ENCODE measurements at regions not wholly inside any gene's neighbourhood (a gene's known extent, or its start where the extent isn't known, plus 50 kb on each side); places are given as distances from the start of the nearest gene placed in this dataset.

DNA sequence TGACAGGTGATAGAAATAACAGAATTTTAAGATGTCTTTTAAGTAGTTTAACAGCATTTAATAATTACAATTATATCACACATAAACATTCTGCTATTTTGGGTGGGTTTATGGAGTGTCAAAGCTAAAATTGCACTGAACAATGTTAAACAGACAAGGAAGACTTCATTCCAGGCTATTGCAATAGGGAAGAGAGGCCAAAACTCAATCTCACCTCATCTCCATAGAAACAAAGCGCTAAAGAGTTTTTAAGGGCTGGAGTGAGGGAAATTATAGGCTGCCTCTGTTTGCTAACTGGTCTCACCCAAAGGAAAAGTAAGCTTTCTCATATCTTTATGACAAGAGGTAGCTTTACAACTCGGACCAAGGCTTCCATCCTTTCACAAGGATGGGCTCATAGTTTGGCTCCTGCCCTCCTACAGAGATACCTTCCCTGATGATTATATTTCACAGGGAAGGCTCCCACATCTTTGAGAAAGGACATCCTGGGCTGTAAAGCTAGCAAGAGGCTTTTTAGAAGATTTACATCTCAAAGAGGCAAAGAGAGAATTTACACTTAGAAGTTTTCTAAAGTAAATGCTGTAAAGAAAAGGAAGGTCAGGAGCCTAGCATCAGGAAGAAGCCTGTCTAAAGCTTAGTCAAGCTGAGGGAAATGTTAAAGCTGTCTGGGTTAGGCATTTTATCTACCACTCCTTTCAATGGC, 350.2 kb upstream of the IMPG1 start:
- TF ChIP-seq FOXM1 (IDR thresholded peaks at IDR 0.05; ENCODE audit: borderline replicate concordance) (no peak), FOXK2 (IDR thresholded peaks at IDR 0.05) (no peak), SUZ12 (IDR thresholded peaks at IDR 0.05) (no peak), FOXA1 (IDR thresholded peaks at IDR 0.05) (no peak), SP1 (IDR thresholded peaks at IDR 0.05) (no peak), HDGF (IDR thresholded peaks at IDR 0.05; ENCODE audit: borderline replicate concordance) (no peak), BHLHE40 (IDR thresholded peaks at IDR 0.05; ENCODE audit: borderline replicate concordance) (no peak)

Data from HEK293T (cell line).